Brain microvascular endothelial cell (primary cell): ENCODE measurements at regions not wholly inside any gene's neighbourhood (a gene's known extent, or its start where the extent isn't known, plus 50 kb on each side); places are given as distances from the start of the nearest gene placed in this dataset.

Experiments
- DNase-seq: peaks from one replicate; pipeline ENCODE4 v3.0.0-alpha.2; 2020
- H3K27ac ChIP-seq: fragments of 250-450 bp; sonication (Bioruptor Pico); 2 replicates; pipeline ENCODE4 v1.5.1; 2020; ENCODE audit warnings: mild to moderate bottlenecking, moderate library complexity
- H3K27me3 ChIP-seq: fragments of 250-450 bp; sonication (Bioruptor Pico); replicated peaks from 2 replicates; pipeline ENCODE4 v1.5.1; 2020; ENCODE audit warnings: mild to moderate bottlenecking
- H3K36me3 ChIP-seq: fragments of 250-450 bp; sonication (Bioruptor Pico); replicated peaks from 2 replicates; pipeline ENCODE4 v1.5.1; 2020; ENCODE audit warnings: mild to moderate bottlenecking
- H3K4me3 ChIP-seq: 2 replicates; pipeline ENCODE4 v1.5.1; 2011; ENCODE audit warnings: low read depth, mild to moderate bottlenecking, control low read depth, low read length, moderate library complexity
- in situ Hi-C: cut with HindIII; loops from 2 replicates; pipeline ENCODE4 v1.10.0; 2017; ENCODE audit warnings: low sequenced_read_pairs, low pct_ligation_motif_present
- TF ChIP-seq, protein P1 (sequence below): IDR thresholded peaks from 2 replicates; pipeline ENCODE4 v1.5.1; 2011; ENCODE audit warnings: low read depth, mild to moderate bottlenecking, moderate library complexity, low read length, control low read depth, inconsistent platforms; ENCODE audit errors: missing control alignments

GRCh38 chr18:77906103-77906892 is 656.6 kb downstream of the GALR1 start:
- H3K4me3 ChIP-seq, result no peak overlapping the region
- H3K27ac ChIP-seq, result no peak overlapping the region
- TF ChIP-seq, protein P1, sequence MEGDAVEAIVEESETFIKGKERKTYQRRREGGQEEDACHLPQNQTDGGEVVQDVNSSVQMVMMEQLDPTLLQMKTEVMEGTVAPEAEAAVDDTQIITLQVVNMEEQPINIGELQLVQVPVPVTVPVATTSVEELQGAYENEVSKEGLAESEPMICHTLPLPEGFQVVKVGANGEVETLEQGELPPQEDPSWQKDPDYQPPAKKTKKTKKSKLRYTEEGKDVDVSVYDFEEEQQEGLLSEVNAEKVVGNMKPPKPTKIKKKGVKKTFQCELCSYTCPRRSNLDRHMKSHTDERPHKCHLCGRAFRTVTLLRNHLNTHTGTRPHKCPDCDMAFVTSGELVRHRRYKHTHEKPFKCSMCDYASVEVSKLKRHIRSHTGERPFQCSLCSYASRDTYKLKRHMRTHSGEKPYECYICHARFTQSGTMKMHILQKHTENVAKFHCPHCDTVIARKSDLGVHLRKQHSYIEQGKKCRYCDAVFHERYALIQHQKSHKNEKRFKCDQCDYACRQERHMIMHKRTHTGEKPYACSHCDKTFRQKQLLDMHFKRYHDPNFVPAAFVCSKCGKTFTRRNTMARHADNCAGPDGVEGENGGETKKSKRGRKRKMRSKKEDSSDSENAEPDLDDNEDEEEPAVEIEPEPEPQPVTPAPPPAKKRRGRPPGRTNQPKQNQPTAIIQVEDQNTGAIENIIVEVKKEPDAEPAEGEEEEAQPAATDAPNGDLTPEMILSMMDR, result no peak
- in situ Hi-C loops, result no loop called here
- H3K36me3 ChIP-seq, result no peaks in the 10 kb centered on the region
- no peaks in the 10 kb centered on the region for H3K27me3 ChIP-seq
- DNase-seq, result no peak

DNA sequence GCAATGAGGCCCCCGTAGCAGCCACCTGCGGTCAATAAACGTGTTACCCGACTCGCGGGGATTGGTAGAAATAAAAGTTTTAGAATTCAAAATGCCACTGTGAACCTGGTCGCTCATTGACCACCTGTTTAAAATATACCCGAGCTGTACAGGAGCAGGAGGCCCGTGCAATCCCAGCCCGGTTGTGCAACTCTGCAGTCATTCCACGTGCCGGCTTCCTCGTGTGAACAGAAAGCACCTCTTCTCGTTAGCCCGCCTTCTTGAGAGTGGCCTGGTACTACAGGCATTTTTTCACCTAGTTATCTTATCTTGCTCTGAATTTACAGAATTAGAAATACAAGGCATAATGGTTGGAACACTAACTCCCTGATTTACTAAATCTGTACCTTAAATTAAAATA is 660.7 kb downstream of the GALR1 start:
- no peaks in the 10 kb centered on the region for H3K36me3 ChIP-seq
- H3K27ac ChIP-seq, result no peak overlapping the region
- TF ChIP-seq, protein P1, result no peak
- in situ Hi-C loops, result no loop called here
- H3K27me3 ChIP-seq, result no peaks in the 10 kb centered on the region
- no peak for DNase-seq
- H3K4me3 ChIP-seq, result no peak overlapping the region

DNA sequence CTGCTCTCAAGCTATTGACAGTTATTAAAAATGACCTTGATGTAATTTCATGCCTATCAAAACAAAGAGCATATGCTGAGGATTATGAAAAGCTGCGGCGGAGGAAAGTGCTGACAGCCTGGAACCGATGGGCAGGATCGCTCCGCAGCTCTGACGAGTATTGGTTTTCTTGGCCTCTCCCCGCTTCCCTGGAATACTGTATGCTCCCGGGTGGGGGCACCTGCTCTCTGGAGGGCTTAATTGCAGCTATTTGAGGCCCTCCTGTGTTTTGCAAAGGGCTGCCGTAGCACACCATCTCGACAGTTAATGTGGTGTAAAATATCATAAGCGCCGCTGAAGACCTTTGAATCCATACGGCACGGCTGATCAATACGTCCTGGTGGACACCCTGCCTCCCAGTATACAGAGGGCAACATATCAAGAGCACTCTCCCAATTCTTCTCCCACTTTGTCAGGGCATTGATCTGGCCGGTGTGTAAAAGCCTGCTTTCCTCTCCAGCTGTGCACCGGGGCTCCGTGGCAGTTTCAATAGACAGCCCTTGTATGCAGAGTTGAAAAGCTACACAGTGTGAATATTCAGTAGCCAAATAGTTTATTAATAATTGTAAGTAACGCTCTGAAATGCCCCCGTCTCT is 662.4 kb downstream of the GALR1 start:
- in situ Hi-C loops, result no loop called here
- no peak overlapping the region for H3K27ac ChIP-seq
- TF ChIP-seq, protein P1, result no peak
- DNase-seq, result no peak
- H3K4me3 ChIP-seq, result no peak overlapping the region
- H3K27me3 ChIP-seq, result no peaks in the 10 kb centered on the region
- H3K36me3 ChIP-seq, result no peaks in the 10 kb centered on the region

DNA sequence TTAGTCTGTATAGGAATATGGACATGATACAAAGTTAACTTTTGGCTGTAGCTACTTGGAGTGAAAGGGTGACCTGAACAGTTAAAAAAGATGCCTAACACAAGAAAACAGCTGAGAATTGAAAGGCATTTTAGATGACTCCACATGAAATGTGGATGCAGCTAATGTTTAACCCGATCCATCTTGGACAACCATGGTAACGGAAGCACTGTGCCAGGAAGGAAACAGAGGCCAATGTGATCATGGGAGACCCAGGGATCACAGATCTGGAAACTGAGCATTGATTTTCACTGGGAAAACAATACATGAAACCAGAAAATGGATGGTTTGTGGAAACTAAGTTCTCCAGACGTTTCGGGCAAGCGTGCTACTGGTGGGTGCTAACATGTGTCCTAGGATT is 669.1 kb downstream of the GALR1 start:
- Histone ChIP-seq H3K36me3 (no peaks in the 10 kb centered on the region), H3K4me3 (no peak overlapping the region), H3K27ac (no peak overlapping the region), H3K27me3 (no peaks in the 10 kb centered on the region)
- no peak for DNase-seq
- TF ChIP-seq, protein P1, result no peak
- in situ Hi-C loops, result no loop called here

DNA sequence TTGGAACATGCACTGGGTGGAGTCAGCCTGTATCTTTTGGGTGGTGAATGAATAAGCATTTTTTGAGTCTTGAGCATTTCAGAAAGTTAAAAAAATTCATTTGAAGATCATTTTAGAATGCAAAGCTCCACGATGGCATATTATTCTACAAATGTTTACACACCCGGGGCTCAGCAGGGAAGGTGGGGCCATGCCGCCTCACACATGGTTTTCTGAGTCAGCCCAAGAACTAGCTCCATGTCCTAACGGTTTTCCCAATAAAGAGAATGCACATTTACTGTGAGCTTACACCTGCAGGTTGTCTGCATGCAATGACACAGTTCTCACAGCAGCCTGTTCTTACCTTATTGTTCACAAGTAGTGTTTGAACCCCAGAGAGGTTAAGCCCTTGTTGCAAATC is 670.3 kb downstream of the GALR1 start:
- DNase-seq, result no peak
- in situ Hi-C loops, result no loop called here
- no peaks in the 10 kb centered on the region for H3K36me3 ChIP-seq
- H3K27ac ChIP-seq, result no peak overlapping the region
- TF ChIP-seq, protein P1, result no peak
- H3K4me3 ChIP-seq, result no peak overlapping the region
- no peaks in the 10 kb centered on the region for H3K27me3 ChIP-seq
